ENCODE measurements at regions not wholly inside any gene's neighbourhood (a gene's known extent, or its start where the extent isn't known, plus 50 kb on each side); places are given as distances from the start of the nearest gene placed in this dataset.

DNA sequence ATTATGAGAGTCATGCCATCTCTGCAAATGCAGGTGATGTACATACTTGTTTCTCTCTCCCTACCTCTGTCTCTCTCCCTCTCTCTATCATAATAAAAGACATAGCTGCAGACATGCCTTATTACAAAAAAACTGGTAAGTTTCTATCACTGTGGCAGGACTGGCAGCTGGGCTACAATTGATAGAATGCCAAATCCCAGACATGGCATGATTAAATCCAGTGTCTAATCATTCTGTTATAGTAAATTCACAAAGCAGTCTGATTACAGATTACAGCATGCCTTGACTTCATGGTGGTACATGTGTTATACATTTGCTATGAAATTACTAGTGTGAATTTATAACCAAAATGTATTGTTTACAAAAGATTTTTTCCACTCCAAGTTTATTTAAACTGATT, 854.7 kb downstream of the TMTC2 start:
- TF ChIP-seq POLR2AphosphoS5 (IDR thresholded peaks at IDR 0.05; ENCODE audit: borderline replicate concordance, low read depth, low read length) = no peak
- TF ChIP-seq EZH2 (IDR thresholded peaks at IDR 0.05) = no peak
- no peak for TF ChIP-seq FOXP2 (optimal IDR thresholded peaks at IDR 0.05; ENCODE audit: control extremely low read depth, extremely low read length, insufficient read depth)
